ENCODE measurements at regions not wholly inside any gene's neighbourhood (a gene's known extent, or its start where the extent isn't known, plus 50 kb on each side); places are given as distances from the start of the nearest gene placed in this dataset.

DNA sequence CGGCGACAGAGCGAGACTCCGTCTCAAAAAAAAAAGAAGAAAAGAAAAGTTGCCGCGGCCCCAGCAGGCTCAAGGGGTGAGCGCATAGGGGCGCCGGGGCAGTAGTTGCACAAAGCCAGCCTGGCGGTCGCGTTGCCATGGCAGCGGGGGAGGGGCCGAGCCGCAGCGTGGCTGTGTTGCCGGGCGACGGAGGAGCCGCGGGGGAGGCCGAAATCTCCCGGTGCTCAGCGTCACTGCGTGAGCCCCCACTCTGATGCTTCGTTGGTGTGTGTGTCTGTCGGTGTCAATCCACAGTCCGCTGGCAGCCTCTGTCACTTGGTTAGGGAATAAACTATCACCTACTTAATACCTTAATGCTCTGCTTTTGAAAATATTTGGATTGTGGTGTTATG lies 82.9 kb upstream of the C1QTNF9B start:
- peak overlapping the region; percentile 65 for H3K4me3 ChIP-seq (ENCODE audit: insufficient read depth, low read depth, low read length)
- no peaks in the 10 kb centered on the region for H3K9me3 ChIP-seq (ENCODE audit: control insufficient read depth, low read length)
- peak overlapping the region; percentile 87 for H3K27ac ChIP-seq (ENCODE audit: insufficient read depth, low read depth, low read length, poor library complexity, severe bottlenecking)
- 0 to 1% methylated on average over 27 to 28 of the region's 28 CpGs for WGBS, 2 experiments
- H3K36me3 ChIP-seq (ENCODE audit: control insufficient read depth, insufficient read depth, low read length): no peaks in the 10 kb centered on the region
- H3K27me3 ChIP-seq (ENCODE audit: control insufficient read depth, insufficient read depth, low read length, poor library complexity, severe bottlenecking): no peaks in the 10 kb centered on the region
- H3K4me1 ChIP-seq (ENCODE audit: control insufficient read depth, insufficient read depth, low read length): peaks cover 12% of the 10 kb centered on the region

DNA sequence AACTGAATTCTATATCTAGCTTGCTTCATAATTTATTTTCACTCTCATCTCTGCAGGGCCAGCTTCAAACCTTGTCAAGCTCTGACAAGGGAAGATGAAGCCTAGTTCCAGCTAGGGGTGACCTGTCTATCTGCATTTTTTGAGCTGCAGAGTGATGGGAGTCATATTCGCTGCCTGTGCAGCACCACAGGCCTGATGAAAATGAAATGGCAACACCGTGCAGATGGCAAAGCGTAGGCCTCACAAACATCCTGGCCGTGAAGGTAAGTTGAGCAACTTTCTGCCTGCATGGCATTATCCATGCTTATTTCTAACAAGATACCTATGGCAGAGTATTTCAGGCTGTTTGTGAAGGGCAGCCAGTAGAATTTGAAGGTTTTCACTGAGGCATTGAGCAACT lies 86.4 kb upstream of the C1QTNF9B start:
- Histone ChIP-seq H3K27me3 (ENCODE audit: control insufficient read depth, insufficient read depth, low read length, poor library complexity, severe bottlenecking) (no peaks in the 10 kb centered on the region), H3K4me1 (ENCODE audit: control insufficient read depth, insufficient read depth, low read length) (peaks cover 10% of the 10 kb centered on the region), H3K27ac (ENCODE audit: insufficient read depth, low read depth, low read length, poor library complexity, severe bottlenecking) (no peak overlapping the region), H3K9me3 (ENCODE audit: control insufficient read depth, low read length) (no peaks in the 10 kb centered on the region), H3K36me3 (ENCODE audit: control insufficient read depth, insufficient read depth, low read length) (no peaks in the 10 kb centered on the region), H3K4me3 (ENCODE audit: insufficient read depth, low read depth, low read length) (no peak overlapping the region)
- 95% methylated on average over 4 of the region's 4 CpGs for WGBS, 2 experiments

DNA sequence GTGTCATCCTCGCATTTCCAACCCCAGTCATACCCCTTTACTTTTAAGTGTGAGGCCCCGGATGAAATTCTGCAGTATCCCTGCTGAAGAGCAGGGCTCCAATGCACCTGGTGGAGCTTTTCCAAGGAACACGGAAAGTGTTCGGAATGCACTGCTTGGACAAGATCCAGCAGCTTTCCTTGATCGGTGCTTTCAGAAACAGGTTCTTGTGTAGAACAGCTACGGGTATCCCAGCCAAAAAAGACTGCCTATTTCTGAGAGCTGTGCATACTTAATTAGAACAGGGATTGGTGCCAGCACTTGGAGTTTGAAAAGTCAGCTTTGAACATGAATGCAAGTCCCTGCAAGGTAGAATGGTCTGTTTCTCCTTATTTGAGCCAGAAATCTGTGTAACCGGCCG lies 87.2 kb upstream of the C1QTNF9B start:
- 92 to 94% methylated on average over 8 of the region's 8 CpGs for WGBS, 2 experiments

DNA sequence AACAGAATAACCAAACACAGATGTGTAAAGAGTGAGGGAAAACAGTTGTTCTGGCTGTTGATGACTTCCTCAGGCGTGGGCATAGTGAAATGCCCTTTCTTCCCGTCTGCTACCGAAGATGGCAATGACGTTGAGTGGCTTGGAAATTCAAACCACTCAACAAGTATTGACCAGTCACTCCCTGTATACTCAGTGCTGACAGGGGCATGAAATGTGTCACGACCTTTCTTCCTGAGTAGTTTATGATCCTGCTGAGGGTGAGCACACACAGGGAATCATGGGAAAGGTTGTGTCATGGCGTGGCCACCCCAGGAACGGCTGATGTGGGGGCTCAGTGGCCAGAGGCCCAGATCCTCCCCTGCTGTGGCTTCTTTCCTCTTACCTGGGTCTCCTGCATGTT lies 87.8 kb upstream of the C1QTNF9B start:
- H3K4me1 ChIP-seq (ENCODE audit: control insufficient read depth, insufficient read depth, low read length): peaks cover 5% of the 10 kb centered on the region
- no peak overlapping the region for H3K27ac ChIP-seq (ENCODE audit: insufficient read depth, low read depth, low read length, poor library complexity, severe bottlenecking)
- no peaks in the 10 kb centered on the region for H3K36me3 ChIP-seq (ENCODE audit: control insufficient read depth, insufficient read depth, low read length)
- no peak overlapping the region for H3K4me3 ChIP-seq (ENCODE audit: insufficient read depth, low read depth, low read length)
- H3K9me3 ChIP-seq (ENCODE audit: control insufficient read depth, low read length): no peaks in the 10 kb centered on the region
- WGBS, 2 experiments: 93 to 95% methylated on average over 7 of the region's 7 CpGs
- H3K27me3 ChIP-seq (ENCODE audit: control insufficient read depth, insufficient read depth, low read length, poor library complexity, severe bottlenecking): no peaks in the 10 kb centered on the region

More for the DNA sequence above, 87.2 kb upstream of the C1QTNF9B start:
- Histone ChIP-seq H3K9me3 (ENCODE audit: control insufficient read depth, low read length) (no peaks in the 10 kb centered on the region), H3K4me1 (ENCODE audit: control insufficient read depth, insufficient read depth, low read length) (peaks cover 5% of the 10 kb centered on the region), H3K36me3 (ENCODE audit: control insufficient read depth, insufficient read depth, low read length) (no peaks in the 10 kb centered on the region), H3K4me3 (ENCODE audit: insufficient read depth, low read depth, low read length) (no peak overlapping the region), H3K27ac (ENCODE audit: insufficient read depth, low read depth, low read length, poor library complexity, severe bottlenecking) (no peak overlapping the region), H3K27me3 (ENCODE audit: control insufficient read depth, insufficient read depth, low read length, poor library complexity, severe bottlenecking) (no peaks in the 10 kb centered on the region)

GRCh38 chr13:23985839-23986238 lies 88.5 kb upstream of the C1QTNF9B start:
- Histone ChIP-seq H3K4me3 (ENCODE audit: insufficient read depth, low read depth, low read length) (no peak overlapping the region), H3K9me3 (ENCODE audit: control insufficient read depth, low read length) (no peaks in the 10 kb centered on the region), H3K27ac (ENCODE audit: insufficient read depth, low read depth, low read length, poor library complexity, severe bottlenecking) (no peak overlapping the region), H3K27me3 (ENCODE audit: control insufficient read depth, insufficient read depth, low read length, poor library complexity, severe bottlenecking) (no peaks in the 10 kb centered on the region), H3K36me3 (ENCODE audit: control insufficient read depth, insufficient read depth, low read length) (no peaks in the 10 kb centered on the region), H3K4me1 (ENCODE audit: control insufficient read depth, insufficient read depth, low read length) (peaks cover 2% of the 10 kb centered on the region)
- 94 to 95% methylated on average over 11 of the region's 11 CpGs for WGBS, 2 experiments

- WGBS, 2 experiments: 94% methylated on average over 3 of the region's 3 CpGs
- H3K4me1 ChIP-seq (ENCODE audit: control insufficient read depth, insufficient read depth, low read length): no peaks in the 10 kb centered on the region
- no peak overlapping the region for H3K4me3 ChIP-seq (ENCODE audit: insufficient read depth, low read depth, low read length)
- no peaks in the 10 kb centered on the region for H3K36me3 ChIP-seq (ENCODE audit: control insufficient read depth, insufficient read depth, low read length)
- no peaks in the 10 kb centered on the region for H3K9me3 ChIP-seq (ENCODE audit: control insufficient read depth, low read length)
- no peak overlapping the region for H3K27ac ChIP-seq (ENCODE audit: insufficient read depth, low read depth, low read length, poor library complexity, severe bottlenecking)
- no peaks in the 10 kb centered on the region for H3K27me3 ChIP-seq (ENCODE audit: control insufficient read depth, insufficient read depth, low read length, poor library complexity, severe bottlenecking)
Observed at GRCh38 chr13:23986619-23987018, 89.3 kb upstream of the C1QTNF9B start.

DNA sequence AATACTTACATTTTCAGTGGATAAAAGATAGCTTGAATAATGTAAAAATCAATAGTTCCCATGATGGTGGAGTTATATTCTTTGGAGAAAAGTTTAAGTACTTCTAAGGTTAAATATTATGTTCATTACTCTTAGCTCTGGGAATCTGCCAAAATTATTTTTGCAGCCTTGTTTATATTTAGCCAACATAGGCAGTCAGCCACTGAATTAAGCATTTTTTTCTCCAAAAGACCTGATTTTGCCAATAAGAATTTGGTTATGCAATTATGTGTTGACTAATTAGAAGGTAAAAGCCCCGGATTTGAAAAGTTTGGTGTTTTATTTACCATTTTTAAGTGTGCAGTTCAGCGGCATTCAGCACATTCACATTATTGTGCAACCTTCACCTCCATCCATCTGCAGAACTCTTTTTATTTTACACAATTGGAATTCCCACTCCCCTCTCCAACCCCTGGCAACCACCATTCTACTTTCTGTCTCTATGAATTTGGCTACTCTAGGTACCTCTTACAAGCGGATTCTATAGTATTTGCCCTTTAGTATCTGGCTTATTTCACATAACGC lies 90.1 kb upstream of the C1QTNF9B start:
- Histone ChIP-seq H3K9me3 (ENCODE audit: control insufficient read depth, low read length) (no peaks in the 10 kb centered on the region), H3K27me3 (ENCODE audit: control insufficient read depth, insufficient read depth, low read length, poor library complexity, severe bottlenecking) (no peaks in the 10 kb centered on the region), H3K4me3 (ENCODE audit: insufficient read depth, low read depth, low read length) (no peak overlapping the region), H3K27ac (ENCODE audit: insufficient read depth, low read depth, low read length, poor library complexity, severe bottlenecking) (no peak overlapping the region), H3K4me1 (ENCODE audit: control insufficient read depth, insufficient read depth, low read length) (no peaks in the 10 kb centered on the region), H3K36me3 (ENCODE audit: control insufficient read depth, insufficient read depth, low read length) (no peaks in the 10 kb centered on the region)
- WGBS, 2 experiments: 94 to 98% methylated on average over 4 of the region's 4 CpGs

GRCh38 chr13:23988546-23989122 lies 91.3 kb upstream of the C1QTNF9B start:
- no peak overlapping the region for H3K4me3 ChIP-seq (ENCODE audit: insufficient read depth, low read depth, low read length)
- H3K36me3 ChIP-seq (ENCODE audit: control insufficient read depth, insufficient read depth, low read length): no peaks in the 10 kb centered on the region
- no peak overlapping the region for H3K27ac ChIP-seq (ENCODE audit: insufficient read depth, low read depth, low read length, poor library complexity, severe bottlenecking)
- no peaks in the 10 kb centered on the region for H3K4me1 ChIP-seq (ENCODE audit: control insufficient read depth, insufficient read depth, low read length)
- no peaks in the 10 kb centered on the region for H3K27me3 ChIP-seq (ENCODE audit: control insufficient read depth, insufficient read depth, low read length, poor library complexity, severe bottlenecking)
- H3K9me3 ChIP-seq (ENCODE audit: control insufficient read depth, low read length): no peaks in the 10 kb centered on the region
- 70 to 77% methylated on average over 2 to 4 of the region's 4 CpGs for WGBS, 2 experiments

DNA sequence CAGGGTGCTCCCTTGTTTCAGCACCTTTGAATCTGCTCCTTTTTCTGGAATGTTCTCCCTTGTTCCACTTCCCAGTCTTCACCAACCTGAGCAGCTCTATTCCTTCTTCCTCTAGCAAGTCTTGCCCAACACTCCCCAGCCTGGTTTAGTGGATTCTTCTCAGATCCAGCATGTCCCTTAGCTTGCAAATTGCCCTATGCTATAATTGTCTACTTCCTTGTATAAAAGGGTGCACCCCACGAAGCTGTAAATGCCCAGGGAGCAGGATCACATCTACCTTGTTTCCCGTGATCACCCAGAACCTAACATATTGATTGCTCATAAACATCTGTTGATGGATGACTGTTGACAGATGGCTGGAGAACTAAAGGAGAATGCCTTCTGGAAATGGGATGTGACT lies 93.2 kb upstream of the C1QTNF9B start:
- H3K4me3 ChIP-seq (ENCODE audit: insufficient read depth, low read depth, low read length): no peak overlapping the region
- H3K27me3 ChIP-seq (ENCODE audit: control insufficient read depth, insufficient read depth, low read length, poor library complexity, severe bottlenecking): no peaks in the 10 kb centered on the region
- H3K27ac ChIP-seq (ENCODE audit: insufficient read depth, low read depth, low read length, poor library complexity, severe bottlenecking): no peak overlapping the region
- no peaks in the 10 kb centered on the region for H3K9me3 ChIP-seq (ENCODE audit: control insufficient read depth, low read length)
- WGBS, 2 experiments: 67% methylated on average over 1 of the region's 2 CpGs
- no peaks in the 10 kb centered on the region for H3K4me1 ChIP-seq (ENCODE audit: control insufficient read depth, insufficient read depth, low read length)
- no peaks in the 10 kb centered on the region for H3K36me3 ChIP-seq (ENCODE audit: control insufficient read depth, insufficient read depth, low read length)

DNA sequence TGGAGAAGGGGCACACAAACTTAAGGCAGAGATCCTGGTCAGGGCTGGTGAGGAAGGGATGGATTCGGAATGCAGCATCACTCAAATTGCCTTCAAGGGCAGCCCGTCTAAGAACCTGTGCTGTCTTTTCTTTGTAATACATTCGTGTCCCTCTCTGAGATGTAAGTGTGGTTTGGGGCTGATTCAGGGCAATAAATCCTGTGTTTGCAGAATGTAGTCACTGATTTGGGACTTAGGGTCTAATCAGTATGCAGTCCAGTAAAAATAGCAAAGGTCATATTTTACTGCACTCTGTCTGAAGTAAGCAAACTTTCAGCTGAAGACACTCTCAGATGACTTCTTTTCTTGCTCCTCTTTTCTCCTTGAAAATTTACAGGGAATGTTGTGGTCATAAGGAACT lies 93.8 kb upstream of the C1QTNF9B start:
- Histone ChIP-seq H3K27ac (ENCODE audit: insufficient read depth, low read depth, low read length, poor library complexity, severe bottlenecking) (no peak overlapping the region), H3K36me3 (ENCODE audit: control insufficient read depth, insufficient read depth, low read length) (no peaks in the 10 kb centered on the region), H3K27me3 (ENCODE audit: control insufficient read depth, insufficient read depth, low read length, poor library complexity, severe bottlenecking) (no peaks in the 10 kb centered on the region), H3K4me1 (ENCODE audit: control insufficient read depth, insufficient read depth, low read length) (no peaks in the 10 kb centered on the region), H3K9me3 (ENCODE audit: control insufficient read depth, low read length) (no peaks in the 10 kb centered on the region), H3K4me3 (ENCODE audit: insufficient read depth, low read depth, low read length) (no peak overlapping the region)
- 88 to 91% methylated on average over 3 of the region's 3 CpGs for whole genome bisulfite sequencing, 2 experiments
